Lower leg skin (tissue), 3 donors: ENCODE measurements at regions not wholly inside any gene's neighbourhood (a gene's known extent, or its start where the extent isn't known, plus 50 kb on each side); places are given as distances from the start of the nearest gene placed in this dataset.

ENCODE experiments used
- POLR2A ChIP-seq, 2 donors: fragments of 450-650 bp; IDR thresholded peaks; one replicate each; pipeline ENCODE4 v1.6.1; 2016 to 2017; ENCODE audit warnings: antibody characterized with exemption in 2 of 2, mild to moderate bottlenecking in 1 of 2, moderate library complexity in 1 of 2
- TF ChIP-seq, protein P1 (sequence below), 3 donors: fragments of 450-650 bp; IDR thresholded peaks; one replicate each; pipeline ENCODE4 v1.5.1; 2016; ENCODE audit warnings: antibody characterized with exemption in 3 of 3, mild to moderate bottlenecking in 3 of 3, moderate library complexity in 2 of 3

DNA sequence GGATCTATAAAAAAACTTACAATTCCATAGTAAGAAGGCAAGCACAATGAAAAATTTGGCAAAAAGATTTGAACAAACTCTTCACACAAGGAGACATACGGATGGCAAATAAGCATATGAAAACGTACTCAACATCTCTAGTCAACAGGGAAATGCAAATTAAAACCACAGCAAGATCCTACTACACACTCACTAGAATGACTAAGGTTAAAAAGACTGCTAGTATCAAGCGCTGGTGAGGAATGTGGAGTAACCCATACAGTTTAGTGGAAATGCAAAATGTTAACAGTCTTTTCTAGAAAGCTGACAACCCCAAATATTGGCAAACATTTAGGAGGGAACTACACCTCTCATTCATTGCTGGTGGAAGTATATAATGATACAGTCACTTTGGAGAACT, 175.9 kb upstream of the SGK1 start:
- no peak for TF ChIP-seq POLR2A (IDR thresholded peaks at IDR 0.05)
- TF ChIP-seq, protein P1, sequence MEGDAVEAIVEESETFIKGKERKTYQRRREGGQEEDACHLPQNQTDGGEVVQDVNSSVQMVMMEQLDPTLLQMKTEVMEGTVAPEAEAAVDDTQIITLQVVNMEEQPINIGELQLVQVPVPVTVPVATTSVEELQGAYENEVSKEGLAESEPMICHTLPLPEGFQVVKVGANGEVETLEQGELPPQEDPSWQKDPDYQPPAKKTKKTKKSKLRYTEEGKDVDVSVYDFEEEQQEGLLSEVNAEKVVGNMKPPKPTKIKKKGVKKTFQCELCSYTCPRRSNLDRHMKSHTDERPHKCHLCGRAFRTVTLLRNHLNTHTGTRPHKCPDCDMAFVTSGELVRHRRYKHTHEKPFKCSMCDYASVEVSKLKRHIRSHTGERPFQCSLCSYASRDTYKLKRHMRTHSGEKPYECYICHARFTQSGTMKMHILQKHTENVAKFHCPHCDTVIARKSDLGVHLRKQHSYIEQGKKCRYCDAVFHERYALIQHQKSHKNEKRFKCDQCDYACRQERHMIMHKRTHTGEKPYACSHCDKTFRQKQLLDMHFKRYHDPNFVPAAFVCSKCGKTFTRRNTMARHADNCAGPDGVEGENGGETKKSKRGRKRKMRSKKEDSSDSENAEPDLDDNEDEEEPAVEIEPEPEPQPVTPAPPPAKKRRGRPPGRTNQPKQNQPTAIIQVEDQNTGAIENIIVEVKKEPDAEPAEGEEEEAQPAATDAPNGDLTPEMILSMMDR (IDR thresholded peaks at IDR 0.05): no peak
